ENCODE measurements at regions not wholly inside any gene's neighbourhood (a gene's known extent, or its start where the extent isn't known, plus 50 kb on each side); places are given as distances from the start of the nearest gene placed in this dataset.

GRCh38 chr5:56366986-56367385, 133.9 kb upstream of the ANKRD55 start:
- H3K27ac ChIP-seq, result no peak overlapping the region
- TF ChIP-seq ZFX (IDR thresholded peaks at IDR 0.05; ENCODE audit: borderline replicate concordance), result no peak
- no peak for TF ChIP-seq CTCF (IDR thresholded peaks at IDR 0.05)

GRCh38 chr5:56361398-56361797, 128.3 kb upstream of the ANKRD55 start:
- no peak for TF ChIP-seq ZFX (IDR thresholded peaks at IDR 0.05; ENCODE audit: borderline replicate concordance)
- no peak for TF ChIP-seq CTCF (IDR thresholded peaks at IDR 0.05)
- no peak overlapping the region for H3K27ac ChIP-seq

GRCh38 chr5:56360816-56361215, 127.7 kb upstream of the ANKRD55 start:
- no peak for TF ChIP-seq ZFX (IDR thresholded peaks at IDR 0.05; ENCODE audit: borderline replicate concordance)
- TF ChIP-seq CTCF (IDR thresholded peaks at IDR 0.05), result no peak
- H3K27ac ChIP-seq, result no peak overlapping the region

GRCh38 chr5:56359809-56360685, 126.9 kb upstream of the ANKRD55 start:
- no peak overlapping the region for H3K27ac ChIP-seq
- no peak for TF ChIP-seq ZFX (IDR thresholded peaks at IDR 0.05; ENCODE audit: borderline replicate concordance)
- no peak for TF ChIP-seq CTCF (IDR thresholded peaks at IDR 0.05)

- no peak overlapping the region for H3K27ac ChIP-seq
Measured at GRCh38 chr5:56358703-56359681, 125.9 kb upstream of the ANKRD55 start.

GRCh38 chr5:56358046-56358445, 124.9 kb upstream of the ANKRD55 start:
- H3K27ac ChIP-seq, result no peak overlapping the region
- no peak for TF ChIP-seq ZFX (IDR thresholded peaks at IDR 0.05; ENCODE audit: borderline replicate concordance)
- no peak for TF ChIP-seq CTCF (IDR thresholded peaks at IDR 0.05)

More at GRCh38 chr5:56358703-56359681, 125.9 kb upstream of the ANKRD55 start:
- TF ChIP-seq ZFX (IDR thresholded peaks at IDR 0.05; ENCODE audit: borderline replicate concordance), result no peak
- TF ChIP-seq CTCF (IDR thresholded peaks at IDR 0.05), result no peak
